GM21423 (cell line): ENCODE measurements at regions not wholly inside any gene's neighbourhood (a gene's known extent, or its start where the extent isn't known, plus 50 kb on each side); places are given as distances from the start of the nearest gene placed in this dataset.

Experiments used
- ATAC-seq: cut with Tn5 transposase; IDR thresholded peaks from one replicate; pipeline ENCODE4 v1.9.1; 2021; ENCODE audit warnings: mild to moderate bottlenecking, moderate library complexity; ENCODE audit not compliant: unreplicated experiment

- no peak for ATAC-seq
Measured at GRCh38 chr20:40494248-40494647, 194.8 kb downstream of the MAFB start.

DNA sequence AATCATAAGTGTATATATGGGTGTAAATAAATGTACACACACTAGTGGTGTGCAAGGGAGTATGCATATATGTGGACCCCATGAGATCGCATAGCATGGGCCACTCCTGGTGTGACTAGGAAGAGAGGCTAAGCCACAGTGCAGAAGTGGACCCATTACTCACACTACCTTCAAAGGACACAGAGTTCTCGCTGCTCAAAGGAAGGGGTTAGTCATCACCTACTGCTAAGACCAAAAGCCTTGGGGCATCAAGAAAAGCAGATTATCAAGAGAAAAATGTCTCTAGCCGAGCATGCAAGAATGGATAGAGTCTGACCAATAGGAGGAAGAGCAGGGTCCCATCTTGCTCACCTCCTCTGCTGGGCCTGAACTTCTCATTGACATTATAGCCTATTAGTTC is 195.5 kb downstream of the MAFB start:
- no peak for ATAC-seq

- ATAC-seq = no peak
Measured at GRCh38 chr20:40493071-40493470, 196.0 kb downstream of the MAFB start.

- no peak for ATAC-seq
Measured at GRCh38 chr20:40491009-40491590, 197.9 kb downstream of the MAFB start.

GRCh38 chr20:40489886-40490285 is 199.2 kb downstream of the MAFB start:
- ATAC-seq = no peak

- no peak for ATAC-seq
Measured at GRCh38 chr20:40488401-40488800, 200.6 kb downstream of the MAFB start.

DNA sequence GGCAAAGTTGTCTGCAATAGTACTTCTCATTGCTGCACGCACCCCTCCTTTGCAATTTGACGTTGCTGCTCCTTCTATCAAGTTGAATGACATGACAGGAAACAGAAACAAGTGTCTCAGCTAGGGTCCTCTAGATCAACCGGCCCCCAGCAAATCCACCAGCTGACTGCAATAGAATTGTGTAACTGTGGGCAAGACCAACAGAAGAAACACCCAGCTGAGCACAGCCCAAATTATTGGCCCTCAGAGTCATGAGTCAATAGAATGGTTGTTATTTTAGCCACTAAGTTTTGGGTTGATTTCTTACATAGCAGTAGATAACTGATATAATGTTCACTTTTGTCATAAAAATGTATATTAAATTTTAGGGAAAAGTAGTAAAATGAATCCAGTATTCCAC is 202.7 kb downstream of the MAFB start:
- no peak for ATAC-seq

- no peak for ATAC-seq
Measured at GRCh38 chr20:40481743-40482458, 207.1 kb downstream of the MAFB start.

GRCh38 chr20:40481337-40481736 is 207.7 kb downstream of the MAFB start:
- no peak for ATAC-seq

DNA sequence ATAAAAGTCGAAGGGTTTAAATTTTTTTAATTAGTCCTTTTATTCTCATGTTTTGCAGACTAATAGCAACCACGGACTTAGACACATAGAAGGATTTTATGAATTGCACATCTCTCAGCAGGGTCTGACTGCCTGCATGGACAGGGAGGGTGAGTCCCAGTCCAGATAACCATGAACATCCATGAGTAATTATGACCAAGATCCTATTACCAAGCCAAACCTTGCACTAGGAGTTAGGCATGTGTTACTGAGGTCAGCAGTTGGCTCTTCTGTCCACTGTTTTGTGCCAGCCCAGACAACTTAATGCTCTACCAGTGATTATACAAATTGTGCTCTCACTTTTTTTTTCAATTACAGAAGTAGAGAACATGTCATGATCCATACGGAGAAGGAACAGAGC is 211.2 kb downstream of the MAFB start:
- ATAC-seq = no peak

DNA sequence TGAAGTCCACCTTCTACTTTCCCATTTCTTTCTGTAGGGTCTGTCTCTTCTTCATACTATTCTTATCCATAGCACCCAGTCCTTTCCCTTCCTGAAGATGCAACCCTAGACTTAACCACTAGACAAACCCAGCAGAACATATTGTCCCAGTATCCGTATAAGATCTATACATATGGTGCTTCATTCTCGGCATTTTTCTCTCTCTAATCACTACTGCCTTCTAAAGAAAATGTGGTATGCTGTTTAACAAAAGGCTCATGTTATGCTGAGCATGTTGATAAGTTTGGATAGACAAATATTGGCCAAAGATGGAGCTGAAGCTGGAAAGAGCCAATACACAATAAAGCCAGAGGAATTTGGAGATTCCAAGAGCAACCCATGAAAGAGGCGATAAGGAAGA is 212.6 kb downstream of the MAFB start:
- ATAC-seq = no peak

DNA sequence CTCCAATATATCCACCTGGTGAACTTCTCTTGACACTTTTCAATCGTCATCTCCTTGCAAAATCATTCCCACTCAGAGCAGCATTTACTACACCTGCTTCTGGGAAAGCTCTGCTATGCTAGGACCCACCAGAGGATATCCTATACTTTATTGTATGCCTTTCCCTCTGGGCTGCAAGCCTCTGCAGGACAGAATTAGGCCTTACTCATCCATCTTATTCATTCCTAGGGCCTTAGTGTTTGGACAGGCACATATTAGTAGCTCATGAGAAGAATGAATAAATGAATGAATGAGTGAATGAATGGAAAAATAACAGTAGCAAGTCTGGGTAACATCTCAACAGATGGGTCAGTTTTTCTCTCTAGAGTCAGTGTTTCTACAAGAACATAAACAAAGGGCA is 216.1 kb downstream of the MAFB start:
- ATAC-seq = no peak

DNA sequence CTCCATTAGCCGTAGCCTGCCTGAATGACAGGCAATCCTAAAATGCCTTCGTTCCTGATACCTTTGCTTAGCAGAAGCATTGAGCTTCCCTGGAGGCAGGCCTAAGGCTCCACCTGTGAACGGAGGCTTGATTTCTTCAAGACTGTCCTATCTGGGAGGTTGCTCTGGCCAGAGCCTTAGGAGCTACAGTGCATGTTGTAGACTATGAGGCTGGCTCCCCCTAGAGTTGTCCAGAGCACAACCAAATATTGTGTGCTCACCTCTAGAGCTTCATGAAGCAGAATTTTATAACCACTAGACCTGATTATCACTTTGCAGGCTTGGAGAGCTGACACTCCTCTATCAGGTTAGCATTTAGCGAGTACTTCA is 217.8 kb downstream of the MAFB start:
- no peak for ATAC-seq

- ATAC-seq = no peak
Measured at GRCh38 chr20:40470445-40471260, 218.4 kb downstream of the MAFB start.

DNA sequence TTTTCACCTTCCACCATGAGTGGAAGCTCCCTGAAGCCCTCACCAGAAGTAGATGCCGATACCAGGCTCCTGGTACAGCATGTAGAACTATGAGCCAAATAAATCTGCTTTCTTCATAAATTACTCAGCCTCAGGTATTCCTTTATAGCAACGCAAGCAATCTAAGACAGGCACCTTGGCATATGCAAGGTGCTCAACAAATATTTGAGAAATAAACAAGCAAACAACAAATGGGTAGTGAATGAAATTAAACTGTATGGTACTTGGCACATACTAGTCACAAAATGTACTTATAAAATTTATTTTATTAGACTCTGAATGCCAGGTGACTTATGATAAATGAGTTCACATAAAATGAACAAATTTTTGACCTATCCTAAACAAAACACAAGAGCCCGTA is 220.3 kb downstream of the MAFB start:
- no peak for ATAC-seq

- ATAC-seq = no peak
Measured at GRCh38 chr20:40467703-40468411, 221.2 kb downstream of the MAFB start.

DNA sequence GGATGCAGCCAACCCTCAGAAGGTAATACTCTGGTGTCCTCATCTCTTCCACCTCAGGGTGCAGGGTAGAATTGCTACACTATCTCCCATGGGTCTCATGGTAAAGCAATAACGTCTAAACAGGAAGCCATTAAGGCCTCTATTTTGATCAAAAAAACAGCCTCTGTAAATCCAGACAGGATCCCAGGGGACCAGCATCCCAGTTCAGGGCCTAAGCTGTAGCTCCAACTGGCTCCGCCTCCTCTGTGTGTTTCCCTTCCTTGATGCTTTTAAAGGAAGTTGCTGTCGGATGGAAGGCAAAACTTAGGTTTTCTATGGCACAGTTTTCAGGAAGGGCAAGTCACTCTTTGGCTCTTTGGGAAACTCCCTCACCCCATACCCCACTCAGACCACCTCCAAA is 222.0 kb downstream of the MAFB start:
- no peak for ATAC-seq

DNA sequence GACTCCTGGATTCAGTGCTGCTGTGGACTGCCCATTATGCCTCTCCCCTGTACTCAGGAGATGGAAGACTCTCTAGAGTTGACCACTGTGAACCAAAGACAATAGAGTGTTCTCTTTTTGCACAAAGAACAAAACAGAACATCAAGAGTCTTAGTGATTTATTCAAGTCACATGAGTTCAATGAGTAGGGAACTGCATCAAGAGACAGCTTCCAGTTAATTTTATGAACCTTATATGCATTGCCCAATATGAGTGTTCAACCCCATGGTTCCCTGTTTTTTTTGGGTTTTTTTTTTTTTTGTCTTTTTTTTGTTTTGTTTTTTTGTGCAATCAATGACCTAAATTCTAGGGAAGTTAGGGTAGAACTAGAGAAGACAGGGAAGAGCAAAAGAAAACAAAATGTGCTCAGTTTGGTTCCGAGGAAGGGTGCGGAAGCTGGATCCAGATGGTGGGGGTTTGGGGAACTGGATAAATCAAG is 224.3 kb downstream of the MAFB start:
- ATAC-seq = no peak

DNA sequence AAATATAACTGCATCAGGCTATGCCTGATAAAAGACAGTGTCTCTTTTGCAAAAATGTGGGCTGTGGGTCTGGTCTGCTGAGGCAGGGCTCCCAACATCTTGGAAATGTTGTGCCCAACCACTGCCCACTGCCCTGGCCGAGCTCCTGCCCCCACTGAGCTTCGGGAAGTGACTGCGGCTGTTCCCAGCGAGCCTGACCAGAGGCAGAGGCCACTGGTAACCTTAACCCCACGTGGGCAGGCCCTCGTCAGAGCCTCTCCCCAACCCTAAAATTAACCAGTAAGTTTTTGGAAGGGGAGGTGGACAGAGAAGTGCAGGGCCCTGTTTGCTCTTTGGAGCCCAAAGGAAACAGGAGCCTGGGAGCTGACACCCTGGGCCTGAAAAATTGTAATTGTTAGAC is 225.9 kb downstream of the MAFB start:
- ATAC-seq = no peak

GRCh38 chr20:40462566-40462965 is 226.5 kb downstream of the MAFB start:
- ATAC-seq = no peak

GRCh38 chr20:40459299-40459698 is 229.7 kb downstream of the MAFB start:
- no peak for ATAC-seq
